ENCODE measurements at regions not wholly inside any gene's neighbourhood (a gene's known extent, or its start where the extent isn't known, plus 50 kb on each side); places are given as distances from the start of the nearest gene placed in this dataset.

DNA sequence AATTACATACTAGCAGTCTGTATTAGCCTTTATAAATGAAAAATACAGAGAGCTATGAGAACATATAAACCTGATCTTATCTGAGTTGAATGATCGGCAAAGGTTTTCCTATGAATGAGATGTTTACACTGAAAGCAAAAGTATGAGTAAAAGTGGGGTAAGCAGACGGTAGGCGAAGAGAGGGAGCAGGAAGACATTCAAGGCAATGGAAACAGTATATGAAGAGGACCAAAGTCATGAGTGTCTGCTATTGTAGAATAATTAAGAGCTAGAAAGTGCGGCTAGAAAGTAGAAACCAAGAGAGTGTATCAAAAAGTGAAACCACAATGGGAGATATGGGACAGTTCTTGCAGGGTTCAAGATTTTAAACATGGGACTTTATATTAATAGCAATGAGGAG is 67.0 kb upstream of the TMLHE start:
- DNase-seq = no peak

DNA sequence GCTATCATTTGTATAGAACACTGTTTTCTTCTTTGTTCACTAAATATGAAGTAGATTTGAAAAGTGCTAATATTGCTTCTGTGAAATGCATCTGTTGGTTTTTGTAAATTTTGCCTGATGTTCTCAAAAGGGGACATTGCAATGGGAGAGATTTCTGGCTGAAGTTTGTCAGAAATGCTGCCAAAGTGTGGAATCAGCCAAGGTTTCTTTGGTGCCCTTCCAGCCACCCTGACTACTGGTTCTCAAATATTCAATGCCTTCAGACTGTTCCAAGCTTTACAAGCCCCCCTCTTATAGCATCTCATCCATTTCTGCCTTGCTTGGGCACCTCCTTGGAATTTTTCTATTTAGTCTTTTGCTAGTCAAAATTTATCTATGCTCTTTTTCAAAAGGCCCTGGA is 60.6 kb upstream of the TMLHE start:
- no peak for DNase-seq

DNA sequence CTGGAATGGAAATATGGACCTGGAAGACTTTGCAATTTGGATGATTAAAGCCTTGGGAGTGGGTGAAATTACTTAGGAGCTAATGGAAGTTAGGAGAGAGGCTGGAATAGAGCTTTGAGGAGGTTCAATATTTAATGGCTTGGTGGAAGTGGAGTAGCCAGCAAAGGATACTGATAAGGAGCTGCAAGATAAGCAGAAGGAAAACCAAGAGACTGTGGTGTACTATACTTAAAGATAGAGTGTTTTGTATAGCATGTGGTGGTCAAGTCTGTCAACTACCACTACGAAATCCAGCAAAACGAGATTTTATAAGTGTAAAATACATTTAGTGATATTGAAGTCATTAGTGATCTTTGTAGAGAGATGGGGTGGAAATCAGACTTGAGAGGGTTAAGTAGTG is 54.0 kb upstream of the TMLHE start:
- DNase-seq = peak; percentile 27
